HL-60 (cell line): ENCODE measurements at regions not wholly inside any gene's neighbourhood (a gene's known extent, or its start where the extent isn't known, plus 50 kb on each side); places are given as distances from the start of the nearest gene placed in this dataset.

ENCODE experiments used
- DNase-seq, 2 experiments: peaks; one replicate each; pipeline ENCODE4 v3.0.0-alpha.2; 2010 to 2020; ENCODE audit warnings: low read depth in 1 of 2, low spot score in 1 of 2
- H3K27ac ChIP-seq: fragments of 250-450 bp; sonication (Bioruptor Pico); replicated peaks from 2 replicates; pipeline ENCODE4 v1.5.1; 2020; ENCODE audit warnings: mild to moderate bottlenecking, moderate library complexity
- H3K27me3 ChIP-seq: fragments of 250-450 bp; sonication (Bioruptor Pico); 2 replicates; pipeline ENCODE4 v1.5.1; 2021; ENCODE audit warnings: mild to moderate bottlenecking, moderate library complexity; ENCODE audit not compliant: insufficient read depth, poor library complexity, severe bottlenecking
- H3K4me3 ChIP-seq: replicated peaks from 2 replicates; pipeline ENCODE4 v1.5.1; 2011; ENCODE audit warnings: mild to moderate bottlenecking, control low read depth, low read length; ENCODE audit not compliant: insufficient read depth
- GABPA ChIP-seq: IDR thresholded peaks from 2 replicates; pipeline ENCODE4 v1.6.1; 2012; ENCODE audit warnings: low read depth
- POLR2AphosphoS5 ChIP-seq: IDR thresholded peaks from 2 replicates; pipeline ENCODE4 v1.6.1; 2012; ENCODE audit warnings: low read depth
- SPI1 ChIP-seq: IDR thresholded peaks from 2 replicates; pipeline ENCODE4 v1.6.1; 2012; ENCODE audit warnings: low read depth, mild to moderate bottlenecking, borderline replicate concordance
- TF ChIP-seq, protein P1 (sequence below): IDR thresholded peaks from one replicate; pipeline ENCODE4 v1.5.1; 2011; ENCODE audit warnings: low read length, control low read depth, inconsistent platforms; ENCODE audit not compliant: insufficient read depth
- TF ChIP-seq, protein P2 (sequence below): IDR thresholded peaks from 2 replicates; pipeline ENCODE4 v1.6.1; 2012; ENCODE audit warnings: low read depth; ENCODE audit not compliant: insufficient replicate concordance

DNA sequence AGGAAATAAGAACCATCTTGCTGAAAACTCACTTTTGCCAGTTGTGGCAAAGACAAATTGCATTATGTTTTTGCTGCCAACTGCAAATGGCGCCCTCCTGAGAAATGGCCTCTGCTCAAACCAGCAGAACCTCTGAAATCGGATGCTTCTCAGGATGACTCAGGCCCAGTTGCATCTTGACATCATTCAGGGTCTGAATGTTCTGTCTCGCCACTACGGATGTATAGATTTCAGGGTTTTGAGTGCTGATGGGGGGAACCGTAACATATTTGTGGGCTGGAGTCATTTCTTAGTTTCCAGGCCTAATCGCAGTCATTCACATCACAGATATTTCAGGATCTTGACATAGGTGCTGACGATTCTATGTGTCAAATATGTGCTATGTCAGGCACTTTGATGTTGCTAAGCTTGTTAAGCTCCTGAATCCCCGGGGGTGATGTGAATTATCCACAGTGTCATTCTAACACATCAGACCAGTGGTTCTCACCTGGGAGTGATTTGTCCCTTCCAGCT lies 207.1 kb downstream of the NFATC2 start:
- DNase-seq: no peak
- TF ChIP-seq SPI1: no peak
- Histone ChIP-seq H3K27ac (no peak overlapping the region), H3K27me3 (no peaks in the 10 kb centered on the region), H3K4me3 (no peak overlapping the region)

DNA sequence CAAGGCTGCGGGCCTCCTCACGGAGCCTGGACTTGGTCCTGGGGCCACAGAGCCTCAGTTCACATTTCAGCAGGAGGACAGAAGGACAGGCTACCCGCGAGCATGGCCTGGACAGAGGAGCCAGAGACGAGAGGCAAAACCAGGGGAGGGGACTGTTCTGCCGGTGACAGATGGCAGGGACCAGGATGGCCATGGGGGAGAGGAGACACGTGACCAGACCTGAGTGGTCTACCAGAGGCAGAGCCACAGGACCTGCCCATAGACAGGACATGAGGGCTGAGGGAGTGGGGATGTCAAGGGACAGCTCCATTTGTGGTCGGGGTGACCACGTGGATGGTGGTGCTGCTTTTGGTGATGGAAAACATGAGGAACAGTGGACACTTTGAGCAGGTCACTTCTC lies 207.9 kb downstream of the NFATC2 start:
- H3K27ac ChIP-seq: no peak overlapping the region
- no peaks in the 10 kb centered on the region for H3K27me3 ChIP-seq
- H3K4me3 ChIP-seq: no peak overlapping the region
- TF ChIP-seq, protein P1, sequence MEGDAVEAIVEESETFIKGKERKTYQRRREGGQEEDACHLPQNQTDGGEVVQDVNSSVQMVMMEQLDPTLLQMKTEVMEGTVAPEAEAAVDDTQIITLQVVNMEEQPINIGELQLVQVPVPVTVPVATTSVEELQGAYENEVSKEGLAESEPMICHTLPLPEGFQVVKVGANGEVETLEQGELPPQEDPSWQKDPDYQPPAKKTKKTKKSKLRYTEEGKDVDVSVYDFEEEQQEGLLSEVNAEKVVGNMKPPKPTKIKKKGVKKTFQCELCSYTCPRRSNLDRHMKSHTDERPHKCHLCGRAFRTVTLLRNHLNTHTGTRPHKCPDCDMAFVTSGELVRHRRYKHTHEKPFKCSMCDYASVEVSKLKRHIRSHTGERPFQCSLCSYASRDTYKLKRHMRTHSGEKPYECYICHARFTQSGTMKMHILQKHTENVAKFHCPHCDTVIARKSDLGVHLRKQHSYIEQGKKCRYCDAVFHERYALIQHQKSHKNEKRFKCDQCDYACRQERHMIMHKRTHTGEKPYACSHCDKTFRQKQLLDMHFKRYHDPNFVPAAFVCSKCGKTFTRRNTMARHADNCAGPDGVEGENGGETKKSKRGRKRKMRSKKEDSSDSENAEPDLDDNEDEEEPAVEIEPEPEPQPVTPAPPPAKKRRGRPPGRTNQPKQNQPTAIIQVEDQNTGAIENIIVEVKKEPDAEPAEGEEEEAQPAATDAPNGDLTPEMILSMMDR: no peak
- TF ChIP-seq POLR2AphosphoS5 (no peak), GABPA (no peak), SPI1 (no peak)
- no peak for DNase-seq

DNA sequence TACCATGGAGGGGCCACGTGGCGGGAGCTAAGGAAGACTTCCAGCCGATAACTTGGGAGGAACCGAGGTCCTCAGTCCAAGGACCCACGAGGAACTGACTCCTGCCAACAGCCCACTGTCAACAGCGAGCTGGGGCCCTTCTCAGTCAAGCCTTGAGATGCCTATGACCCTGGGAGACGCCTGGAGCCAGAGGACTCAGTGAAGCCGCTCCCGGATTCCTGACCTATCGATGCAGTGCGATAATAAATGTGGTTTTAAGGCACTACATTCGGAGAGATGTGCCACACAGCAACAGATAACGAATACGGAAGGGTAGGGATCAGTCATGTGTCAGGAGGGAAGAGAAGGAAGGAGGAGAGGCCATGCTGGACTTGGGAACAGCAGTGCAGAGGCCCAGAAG lies 208.5 kb downstream of the NFATC2 start:
- no peak for DNase-seq
- no peak overlapping the region for H3K4me3 ChIP-seq
- no peaks in the 10 kb centered on the region for H3K27me3 ChIP-seq
- no peak overlapping the region for H3K27ac ChIP-seq
- TF ChIP-seq, protein P1: no peak
- TF ChIP-seq POLR2AphosphoS5 (no peak), GABPA (no peak)

DNA sequence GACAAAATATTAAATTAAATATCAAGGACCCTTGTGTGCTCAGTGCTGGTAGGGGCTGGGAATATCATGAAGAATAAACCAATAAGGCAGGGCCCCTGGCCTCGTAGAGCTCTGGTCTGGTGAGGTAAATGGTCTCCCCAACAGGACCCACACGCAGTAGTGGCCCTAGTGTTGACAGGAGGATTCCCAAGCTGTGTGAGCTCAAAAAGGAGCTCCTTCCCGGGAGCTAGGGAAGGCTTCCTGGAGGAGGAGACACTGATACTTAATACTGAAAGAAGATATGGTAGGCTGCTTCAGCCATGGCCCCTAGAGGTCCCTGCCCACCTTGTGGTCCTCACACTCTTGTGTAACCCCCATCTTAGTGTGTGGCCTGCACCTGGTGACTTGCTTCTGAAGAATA lies 209.1 kb downstream of the NFATC2 start:
- Histone ChIP-seq H3K27me3 (no peaks in the 10 kb centered on the region), H3K4me3 (no peak overlapping the region), H3K27ac (no peak overlapping the region)
- no peak for DNase-seq
- TF ChIP-seq GABPA: no peak

DNA sequence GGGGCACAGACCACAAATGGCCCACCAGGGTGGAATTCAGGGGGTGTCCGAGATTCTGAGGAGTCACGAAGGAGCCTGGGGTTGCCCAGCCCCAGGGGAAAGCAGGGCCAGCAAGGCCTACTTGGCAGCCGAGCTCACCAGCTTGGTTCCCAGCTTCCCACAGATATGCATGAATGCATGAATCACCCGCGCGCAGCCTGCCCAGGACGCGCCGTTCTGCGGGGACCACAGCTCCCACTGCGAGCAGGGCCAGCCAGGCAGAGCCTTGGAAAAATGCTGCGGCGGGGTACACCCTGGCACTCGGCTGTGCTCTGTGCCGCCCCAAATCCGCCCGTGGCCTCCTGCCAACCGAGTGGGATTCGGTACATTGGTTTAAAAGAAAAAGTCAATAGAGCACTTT lies 211.0 kb downstream of the NFATC2 start:
- Histone ChIP-seq H3K27me3 (no peaks in the 10 kb centered on the region), H3K27ac (no peak overlapping the region)
- no peak for DNase-seq

More for the DNA sequence above, 211.0 kb downstream of the NFATC2 start:
- TF ChIP-seq, protein P1: no peak
- TF ChIP-seq POLR2AphosphoS5 (no peak), GABPA (no peak)
- TF ChIP-seq, protein P2, sequence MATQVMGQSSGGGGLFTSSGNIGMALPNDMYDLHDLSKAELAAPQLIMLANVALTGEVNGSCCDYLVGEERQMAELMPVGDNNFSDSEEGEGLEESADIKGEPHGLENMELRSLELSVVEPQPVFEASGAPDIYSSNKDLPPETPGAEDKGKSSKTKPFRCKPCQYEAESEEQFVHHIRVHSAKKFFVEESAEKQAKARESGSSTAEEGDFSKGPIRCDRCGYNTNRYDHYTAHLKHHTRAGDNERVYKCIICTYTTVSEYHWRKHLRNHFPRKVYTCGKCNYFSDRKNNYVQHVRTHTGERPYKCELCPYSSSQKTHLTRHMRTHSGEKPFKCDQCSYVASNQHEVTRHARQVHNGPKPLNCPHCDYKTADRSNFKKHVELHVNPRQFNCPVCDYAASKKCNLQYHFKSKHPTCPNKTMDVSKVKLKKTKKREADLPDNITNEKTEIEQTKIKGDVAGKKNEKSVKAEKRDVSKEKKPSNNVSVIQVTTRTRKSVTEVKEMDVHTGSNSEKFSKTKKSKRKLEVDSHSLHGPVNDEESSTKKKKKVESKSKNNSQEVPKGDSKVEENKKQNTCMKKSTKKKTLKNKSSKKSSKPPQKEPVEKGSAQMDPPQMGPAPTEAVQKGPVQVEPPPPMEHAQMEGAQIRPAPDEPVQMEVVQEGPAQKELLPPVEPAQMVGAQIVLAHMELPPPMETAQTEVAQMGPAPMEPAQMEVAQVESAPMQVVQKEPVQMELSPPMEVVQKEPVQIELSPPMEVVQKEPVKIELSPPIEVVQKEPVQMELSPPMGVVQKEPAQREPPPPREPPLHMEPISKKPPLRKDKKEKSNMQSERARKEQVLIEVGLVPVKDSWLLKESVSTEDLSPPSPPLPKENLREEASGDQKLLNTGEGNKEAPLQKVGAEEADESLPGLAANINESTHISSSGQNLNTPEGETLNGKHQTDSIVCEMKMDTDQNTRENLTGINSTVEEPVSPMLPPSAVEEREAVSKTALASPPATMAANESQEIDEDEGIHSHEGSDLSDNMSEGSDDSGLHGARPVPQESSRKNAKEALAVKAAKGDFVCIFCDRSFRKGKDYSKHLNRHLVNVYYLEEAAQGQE: no peak
- no peak overlapping the region for H3K4me3 ChIP-seq
